K562 (cell line): ENCODE measurements at regions not wholly inside any gene's neighbourhood (a gene's known extent, or its start where the extent isn't known, plus 50 kb on each side); places are given as distances from the start of the nearest gene placed in this dataset.

Experiments used
- MTA2 ChIP-seq: fragments of 450-650 bp; IDR thresholded peaks from 2 replicates; pipeline ENCODE4 v1.6.1; 2016; ENCODE audit warnings: low read depth
- SREBF2 ChIP-seq: sonication (generic); formaldehyde crosslinking; IDR thresholded peaks from 2 replicates; pipeline ENCODE4 v1.4.0; 2020; ENCODE audit warnings: mild to moderate bottlenecking, missing genetic modification reagents
- STAT5B ChIP-seq: fragments of 250-450 bp; sonication (Bioruptor Pico); IDR thresholded peaks from 2 replicates; pipeline ENCODE4 v1.8.0; 2021; ENCODE audit warnings: mild to moderate bottlenecking, inconsistent platforms
- ZNF324 ChIP-seq: fragments of 250-450 bp; sonication (Bioruptor Pico); IDR thresholded peaks from 2 replicates; pipeline ENCODE4 v1.4.0; 2020; ENCODE audit warnings: mild to moderate bottlenecking
- TF ChIP-seq, protein P1 (sequence below): fragments of 250-450 bp; sonication (Bioruptor Pico); IDR thresholded peaks from 2 replicates; pipeline ENCODE4 v1.8.0; 2021; ENCODE audit warnings: moderate library complexity, mild to moderate bottlenecking, inconsistent platforms

DNA sequence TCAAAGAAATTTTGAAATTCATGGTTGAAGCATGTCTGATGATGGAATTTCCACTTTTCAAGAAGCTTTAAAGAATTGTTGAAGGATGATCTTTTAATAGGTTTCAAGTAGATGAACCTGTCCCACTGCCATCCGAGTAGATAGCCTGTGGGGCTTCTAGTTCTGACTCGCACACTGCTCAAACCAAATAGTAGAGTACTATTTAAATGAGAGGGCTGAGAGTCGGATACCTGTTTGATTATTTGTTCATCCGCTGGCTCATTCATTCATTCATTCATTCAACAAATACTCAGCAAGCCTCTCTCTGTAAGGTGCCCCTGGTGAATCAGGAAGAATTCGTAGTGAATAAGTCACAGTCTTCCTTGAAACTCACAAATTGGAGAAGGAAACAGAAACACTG is 108.2 kb upstream of the IRX5 start:
- TF ChIP-seq ZNF324 (CRISPR knock-in tag) (no peak), MTA2 (no peak), STAT5B (CRISPR knock-in tag) (no peak), SREBF2 (no peak)
- TF ChIP-seq, protein P1, sequence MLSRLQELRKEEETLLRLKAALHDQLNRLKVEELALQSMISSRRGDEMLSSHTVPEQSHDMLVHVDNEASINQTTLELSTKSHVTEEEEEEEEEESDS, result no peak
